ENCODE measurements at regions not wholly inside any gene's neighbourhood (a gene's known extent, or its start where the extent isn't known, plus 50 kb on each side); places are given as distances from the start of the nearest gene placed in this dataset.

DNA sequence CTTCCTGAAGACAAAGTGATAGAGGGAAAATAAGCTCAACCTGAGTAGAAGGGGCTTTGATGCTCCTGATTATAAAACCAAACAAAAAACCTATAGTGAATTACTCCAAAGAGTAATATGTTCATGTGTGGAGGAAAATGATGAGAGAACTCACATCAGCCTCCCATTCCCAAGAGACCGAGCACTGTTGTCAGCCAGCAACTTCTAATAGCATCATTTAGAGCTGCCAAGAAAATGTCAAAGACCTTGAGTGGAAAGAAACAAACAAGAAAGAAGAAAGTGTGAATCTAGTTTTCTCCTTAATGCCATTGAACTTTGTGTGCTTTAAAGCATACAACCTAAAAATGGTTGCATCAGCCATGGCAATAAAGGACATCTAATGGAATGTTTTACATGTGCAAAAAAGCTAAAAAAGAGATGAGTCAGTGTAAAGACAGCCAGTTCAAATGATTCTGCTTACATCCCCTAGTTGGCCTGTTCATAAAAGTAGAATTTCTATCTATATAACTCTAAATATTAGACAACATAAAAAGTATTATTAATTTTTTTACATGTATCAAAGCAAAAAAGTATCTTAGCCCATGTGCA lies 1066.2 kb downstream of the TDRD15 start:
- no peak for DNase-seq

DNA sequence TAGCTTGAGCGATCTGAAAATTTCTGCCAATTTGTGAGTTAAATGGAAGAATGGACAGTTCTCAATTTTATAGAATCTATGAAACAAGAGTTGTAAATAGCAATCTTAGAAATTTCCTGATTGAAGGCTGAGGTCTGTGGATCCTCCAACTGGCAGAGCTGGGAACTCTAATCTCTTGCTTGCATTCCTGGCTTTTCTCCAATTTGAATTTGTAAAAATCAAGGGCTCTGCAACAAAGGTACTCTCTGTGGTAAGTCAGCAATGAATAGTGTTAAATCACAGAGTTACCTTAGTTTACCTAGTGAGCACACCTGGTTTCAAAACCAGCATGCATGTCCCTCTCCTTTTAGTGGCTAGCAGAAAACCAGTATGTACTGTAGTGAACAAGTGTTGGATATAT lies 1070.5 kb downstream of the TDRD15 start:
- DNase-seq: no peak

DNA sequence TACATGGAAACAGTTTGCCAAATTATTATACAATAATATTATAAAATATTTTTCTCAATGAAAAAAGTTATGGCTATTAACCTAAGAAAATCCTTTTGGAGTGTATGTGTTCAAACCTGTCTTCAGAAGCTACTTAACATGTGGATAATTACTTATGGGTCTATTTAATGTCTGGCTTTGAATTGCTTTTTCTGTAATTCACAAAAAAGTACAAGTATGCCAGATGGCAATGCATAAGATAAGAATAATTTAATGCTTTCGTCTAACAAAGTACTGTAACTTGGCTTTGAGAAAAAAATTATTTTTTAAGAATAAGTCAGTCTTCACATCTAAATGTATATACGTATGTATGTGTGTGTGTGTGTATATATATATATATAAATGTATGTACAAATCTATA lies 1073.0 kb downstream of the TDRD15 start:
- DNase-seq: no peak

DNA sequence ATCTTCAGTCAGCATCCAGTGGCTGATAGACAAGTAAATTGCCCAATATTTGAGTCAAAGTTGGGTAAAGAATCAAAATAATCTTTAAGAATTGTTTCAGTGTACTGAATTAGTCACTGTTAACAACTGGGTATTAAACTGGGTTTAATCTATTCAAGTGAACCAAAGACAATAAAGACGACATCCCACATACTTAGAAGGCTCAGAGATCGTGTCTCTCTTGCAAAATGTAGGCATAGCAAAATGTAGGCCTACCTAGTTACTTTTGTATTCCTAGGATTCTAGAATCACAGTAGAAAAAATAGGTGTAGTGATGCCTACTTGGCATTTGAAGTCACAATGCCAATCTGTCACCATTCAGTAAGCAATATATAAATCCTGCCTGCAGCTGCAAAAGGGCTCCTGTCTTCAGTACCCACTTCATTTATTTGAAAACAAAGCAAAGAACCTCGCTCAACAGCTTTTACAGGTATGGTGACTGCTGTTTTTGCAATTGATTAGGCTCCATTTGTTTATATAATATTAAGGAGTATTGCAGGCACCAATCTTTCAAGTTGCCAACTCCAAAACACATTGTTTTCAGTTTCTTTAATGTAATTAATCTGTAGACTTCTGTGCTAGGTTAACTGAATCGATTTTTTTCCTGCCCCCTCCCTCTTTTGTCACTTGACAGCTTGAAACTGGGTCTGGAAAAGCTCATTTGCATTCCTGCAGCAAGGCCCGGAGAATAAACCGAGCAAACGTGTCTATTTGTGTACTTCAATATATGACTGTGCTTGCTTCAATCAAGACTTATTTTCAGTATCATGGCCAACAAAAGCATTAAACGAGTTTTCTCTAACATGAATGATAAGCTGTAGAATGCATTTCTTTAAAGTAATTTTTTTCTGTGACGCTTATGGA lies 1074.9 kb downstream of the TDRD15 start:
- no peak for DNase-seq

DNA sequence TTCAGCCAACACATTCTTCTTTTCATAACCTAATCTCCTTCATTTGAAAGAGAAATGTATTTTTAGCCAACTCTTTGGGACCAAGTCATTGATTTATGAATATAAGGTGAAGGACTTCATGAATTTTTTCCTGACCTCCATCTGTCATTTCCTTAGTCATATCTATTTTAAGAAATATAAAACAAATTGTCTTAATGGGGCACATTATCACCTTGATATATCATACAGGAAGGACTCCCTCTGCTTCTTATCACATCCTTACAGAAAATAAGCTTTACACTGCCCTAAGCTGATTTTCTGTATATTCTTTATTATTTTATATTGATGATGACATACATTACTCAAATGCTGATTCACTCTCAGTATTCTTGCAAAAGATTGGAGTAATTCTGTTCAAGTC lies 1076.2 kb downstream of the TDRD15 start:
- DNase-seq: no peak

DNA sequence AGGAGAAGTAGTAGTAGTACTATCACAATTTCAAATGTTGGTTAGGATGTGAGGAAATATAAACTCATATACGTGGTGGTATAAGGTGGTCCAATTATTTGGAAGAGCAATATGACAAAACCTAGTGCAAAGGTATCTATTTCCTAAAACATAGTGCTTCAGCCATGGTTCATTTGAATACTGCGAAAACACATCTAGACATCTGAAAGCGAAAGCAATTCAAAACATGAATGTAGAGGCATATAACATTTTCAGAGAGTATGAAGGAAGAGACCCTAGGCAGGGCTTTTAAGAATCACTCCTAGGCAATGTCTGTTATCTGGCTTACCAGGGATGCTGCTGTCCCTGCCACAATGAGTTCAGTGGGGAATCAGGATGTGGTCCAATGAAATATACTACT lies 1085.8 kb downstream of the TDRD15 start:
- DNase-seq: no peak

DNA sequence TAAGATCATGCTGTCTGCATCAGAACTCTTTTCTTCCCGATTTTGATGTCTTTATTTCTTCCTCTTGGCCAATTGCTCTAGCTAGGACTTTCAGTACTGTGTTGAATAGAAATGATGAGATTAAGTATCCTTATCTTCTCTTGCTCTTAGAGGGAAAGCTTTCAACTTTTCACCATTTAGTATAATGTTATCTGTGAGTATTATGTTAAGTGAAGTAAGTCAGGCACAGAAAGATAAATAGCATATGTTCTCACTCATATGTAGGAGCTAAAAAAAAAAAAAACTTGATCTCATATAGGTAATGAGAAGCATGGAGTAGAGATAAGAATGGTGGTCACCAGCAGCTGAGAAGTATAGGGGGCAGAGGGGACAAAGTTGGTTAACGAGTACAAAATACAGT lies 1089.5 kb downstream of the TDRD15 start:
- DNase-seq: no peak

DNA sequence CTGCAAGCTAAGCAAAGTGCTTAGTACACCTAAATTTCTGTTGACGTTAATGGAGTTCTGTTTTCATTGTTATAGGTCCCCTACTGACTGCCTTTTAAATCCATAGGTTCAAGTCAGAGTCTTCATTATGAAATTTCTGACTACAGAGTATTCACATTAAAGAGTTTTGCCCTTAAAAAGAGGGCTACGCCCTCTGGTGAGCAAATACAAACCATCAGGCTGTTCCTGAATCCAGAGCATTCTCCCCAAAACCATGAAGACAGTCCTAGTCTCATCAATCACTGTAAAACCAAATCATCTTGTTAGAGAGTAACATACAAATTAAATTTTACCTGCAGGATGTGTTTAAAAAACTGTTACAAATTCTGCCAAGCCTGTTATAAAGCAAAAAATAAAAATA lies 1091.7 kb downstream of the TDRD15 start:
- DNase-seq: no peak

DNA sequence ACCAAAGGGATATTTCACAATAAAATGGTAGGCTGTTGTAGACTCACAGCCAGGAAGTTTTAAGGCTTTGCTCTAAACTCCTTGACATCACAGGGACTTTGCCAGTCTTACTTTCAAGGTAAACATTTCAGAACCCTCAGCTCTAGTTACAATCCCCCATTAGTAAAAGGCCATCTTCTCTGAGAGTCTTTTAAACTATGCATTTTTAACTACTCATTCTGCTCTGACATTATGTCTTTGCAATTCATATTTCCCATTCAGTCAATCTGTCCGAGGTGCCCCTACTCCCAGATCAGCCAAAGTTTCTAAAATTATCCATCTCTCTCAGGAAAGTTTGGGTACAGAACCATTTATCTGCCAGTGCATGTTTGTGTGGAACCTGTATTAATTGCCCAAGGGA lies 1094.1 kb downstream of the TDRD15 start:
- DNase-seq: no peak

DNA sequence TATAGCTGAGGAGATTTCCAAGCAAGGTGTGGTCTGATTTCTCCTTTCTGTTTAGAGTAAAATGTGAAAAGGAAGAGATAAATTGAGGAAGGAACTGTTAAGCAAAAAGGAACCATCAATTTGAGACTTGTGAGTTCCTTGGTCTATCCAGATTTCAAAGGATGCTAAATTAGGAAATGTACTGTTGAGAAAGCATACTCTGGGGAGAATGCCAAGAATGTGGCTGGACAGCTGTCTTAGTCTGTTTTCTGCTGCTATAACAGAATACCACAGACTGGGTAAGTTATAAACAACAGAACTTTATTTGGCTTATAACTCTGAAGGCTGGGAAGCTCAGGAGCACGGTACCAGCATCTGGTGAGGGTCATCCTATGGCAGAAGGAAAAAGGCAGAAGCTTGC lies 1097.2 kb downstream of the TDRD15 start:
- DNase-seq: no peak

DNA sequence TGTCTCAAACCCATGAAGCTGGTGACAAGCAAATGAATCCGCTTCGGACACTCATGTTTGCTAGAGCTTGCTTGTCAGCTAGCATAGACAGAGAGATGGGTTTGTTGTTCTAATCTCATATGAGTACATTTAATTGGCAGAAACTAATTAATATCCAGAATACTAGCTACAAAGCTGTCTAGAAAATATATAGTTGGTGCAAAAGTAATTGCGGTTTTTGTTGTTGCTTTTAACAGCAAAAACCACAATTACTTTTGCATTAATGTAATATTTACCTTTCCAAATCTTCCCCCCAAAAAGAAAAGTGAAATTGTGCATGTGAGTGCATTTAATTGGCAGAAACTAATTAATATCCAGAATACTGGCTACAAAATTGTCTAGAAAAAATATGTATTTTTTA lies 1115.2 kb downstream of the TDRD15 start:
- no peak for DNase-seq

DNA sequence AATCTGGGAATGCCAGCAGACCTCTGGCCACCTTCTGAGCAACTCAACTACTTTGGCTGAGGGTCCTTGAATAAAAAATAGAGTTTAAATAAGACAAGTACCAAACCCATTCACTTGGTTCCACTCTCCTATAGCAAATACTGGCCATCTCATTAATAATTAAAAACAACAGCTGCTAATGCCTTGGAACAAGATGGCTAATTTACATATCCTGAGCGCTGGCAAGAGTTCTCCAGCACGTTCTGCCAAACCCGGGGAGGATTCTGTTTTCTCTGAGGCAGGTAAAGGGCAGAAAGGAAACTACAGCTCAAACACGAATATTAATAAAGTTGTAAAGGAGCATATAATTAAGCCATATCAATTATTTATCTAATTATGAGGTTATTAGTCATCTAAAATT lies 1123.7 kb downstream of the TDRD15 start:
- DNase-seq: no peak

DNA sequence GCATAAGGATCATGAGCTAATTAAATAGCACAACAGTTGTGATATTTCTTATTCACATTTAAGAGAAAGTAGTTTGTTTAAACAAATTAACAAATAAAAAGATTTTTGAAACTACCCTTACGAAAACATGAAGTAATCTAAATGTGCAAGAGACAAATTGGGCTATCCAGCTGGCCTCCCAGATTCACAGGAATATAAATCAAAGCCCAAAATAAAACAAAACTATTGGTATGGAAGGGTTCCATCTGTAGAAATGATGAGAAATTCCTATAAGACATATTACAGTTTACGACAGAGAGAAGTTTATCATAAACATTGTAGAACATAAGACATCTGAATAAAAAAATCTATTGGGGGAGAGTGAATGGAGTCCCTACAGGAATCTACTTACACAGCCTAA lies 1125.1 kb downstream of the TDRD15 start:
- DNase-seq: no peak

DNA sequence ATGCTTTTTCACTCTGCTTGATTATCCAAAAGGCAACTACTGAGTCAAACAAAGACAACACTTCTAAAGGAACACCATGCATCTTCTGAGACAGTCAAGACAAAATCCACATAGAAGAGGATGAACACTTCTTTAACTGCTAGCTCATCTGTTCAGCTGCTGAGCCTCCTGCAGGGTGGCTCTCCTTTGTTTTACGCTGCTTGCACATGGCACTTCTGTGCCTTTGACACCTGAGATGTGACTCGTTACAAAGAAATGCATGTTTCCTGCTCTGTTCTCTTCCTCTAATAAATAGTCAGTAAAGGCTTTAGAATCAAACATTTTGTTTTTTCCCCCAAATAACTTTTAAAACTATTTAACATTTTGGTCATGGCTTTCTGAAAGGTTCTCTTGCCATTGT lies 1129.4 kb downstream of the TDRD15 start:
- no peak for DNase-seq

DNA sequence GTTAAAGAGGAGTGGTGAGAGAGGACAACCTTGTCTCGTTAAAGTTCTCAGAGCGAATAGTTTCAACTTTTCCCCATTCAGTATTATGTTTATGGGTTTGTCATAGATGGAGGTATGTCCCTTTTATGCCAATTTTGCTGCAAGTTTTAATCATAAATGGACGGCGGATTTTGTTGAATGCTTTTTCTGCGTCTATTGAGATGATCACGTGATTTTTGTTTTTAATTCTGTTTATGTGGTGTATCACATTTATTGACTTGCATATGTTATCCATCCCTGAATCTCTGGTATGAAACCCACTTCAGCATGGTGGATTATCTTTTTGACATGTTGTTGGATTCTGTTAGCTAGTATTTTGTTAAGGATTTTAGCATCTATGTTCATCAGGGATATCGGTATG lies 1123.8 kb upstream of the KLHL29 start:
- DNase-seq: no peak

DNA sequence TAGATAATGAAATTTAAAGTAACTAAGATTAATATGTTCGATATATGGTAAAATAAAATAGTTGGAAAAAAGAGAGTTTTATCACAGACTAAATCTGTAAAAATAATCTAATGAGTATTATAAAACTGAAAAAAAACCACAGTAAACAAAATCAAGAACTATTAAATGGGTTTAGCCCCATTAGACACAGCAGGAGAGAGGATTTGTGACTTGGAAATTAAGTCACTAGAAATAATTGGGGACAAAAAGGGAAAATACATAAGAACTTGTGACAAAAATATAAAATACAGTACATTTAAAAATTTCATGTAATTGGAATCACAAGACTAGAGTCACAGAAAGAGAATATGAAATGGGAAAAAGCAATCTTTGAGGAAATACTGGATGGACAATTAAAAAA lies 1114.6 kb upstream of the KLHL29 start:
- DNase-seq: no peak

DNA sequence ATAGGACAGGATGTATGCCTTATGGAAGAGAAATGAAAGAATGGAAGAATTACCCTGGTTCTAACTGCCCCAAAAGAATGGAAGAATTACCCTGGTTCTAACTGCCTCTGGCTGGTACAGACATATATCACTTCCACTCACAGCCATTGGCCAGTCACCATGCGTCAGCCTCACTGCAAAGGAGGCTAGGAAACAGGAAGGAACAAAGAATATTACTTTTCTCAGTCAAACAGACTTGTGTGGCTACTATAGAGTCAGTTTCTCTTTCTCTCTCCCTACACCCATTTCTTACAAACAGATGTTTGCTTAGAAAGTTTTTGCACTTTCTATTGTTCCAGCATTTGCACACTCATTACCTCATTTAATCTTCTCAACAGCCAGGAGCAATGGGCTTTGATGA lies 1111.1 kb upstream of the KLHL29 start:
- DNase-seq: no peak

DNA sequence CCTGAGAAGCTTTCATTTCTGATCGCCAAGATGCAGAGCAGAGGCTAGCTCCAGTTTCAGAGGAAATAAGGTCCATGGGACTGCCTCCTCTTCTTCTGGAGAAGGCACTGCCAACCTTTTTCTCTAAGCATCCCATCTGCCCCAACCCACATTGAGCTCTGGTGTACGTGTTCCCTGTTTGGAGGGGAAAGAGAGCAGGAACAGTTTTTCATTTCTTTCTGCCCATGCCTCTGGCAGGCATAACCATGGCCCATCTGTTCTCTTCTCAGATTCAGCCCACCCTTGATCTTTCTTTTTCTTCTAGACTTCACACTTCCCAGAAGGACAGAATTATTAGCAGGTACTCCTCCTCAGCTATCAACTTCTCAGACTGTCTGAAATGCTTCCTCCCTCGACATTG lies 1110.3 kb upstream of the KLHL29 start:
- no peak for DNase-seq

DNA sequence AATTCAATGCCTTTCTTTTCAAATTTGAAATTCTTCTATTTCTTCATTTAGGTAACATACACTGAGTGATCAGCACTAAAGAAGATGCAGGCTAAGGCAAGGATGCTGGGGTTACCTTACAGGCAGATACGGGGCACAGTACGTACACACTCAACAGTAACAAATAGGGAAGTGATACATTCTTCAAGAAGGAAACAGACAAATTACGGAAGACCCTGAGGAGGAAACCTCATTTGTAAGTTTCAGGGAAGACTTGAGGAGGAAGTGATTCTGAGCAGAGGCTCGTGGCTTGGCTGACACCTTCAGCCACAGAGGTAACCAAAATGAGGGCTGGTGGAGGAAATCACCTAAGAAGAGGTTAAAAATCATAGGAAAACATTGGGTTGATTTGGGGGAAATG lies 1108.3 kb upstream of the KLHL29 start:
- DNase-seq: no peak

DNA sequence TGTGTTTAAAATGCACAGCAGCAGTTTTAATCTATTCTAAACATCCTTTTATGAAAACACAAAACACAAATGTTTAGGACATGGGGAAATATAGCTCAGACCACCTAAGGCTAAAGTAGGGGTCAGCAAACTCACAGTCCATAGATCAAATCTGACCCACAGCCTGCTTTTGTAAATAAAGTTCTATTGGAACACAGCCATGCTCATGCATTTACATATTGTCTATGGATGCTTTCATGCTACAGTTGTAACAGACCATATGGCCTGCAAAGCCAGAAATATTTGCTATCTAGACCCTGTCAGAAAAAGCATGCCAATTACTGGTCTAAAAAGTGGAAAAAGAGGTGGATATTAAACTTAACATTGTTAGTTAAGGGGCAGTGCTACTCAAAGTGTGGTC lies 1105.4 kb upstream of the KLHL29 start:
- DNase-seq: no peak

DNA sequence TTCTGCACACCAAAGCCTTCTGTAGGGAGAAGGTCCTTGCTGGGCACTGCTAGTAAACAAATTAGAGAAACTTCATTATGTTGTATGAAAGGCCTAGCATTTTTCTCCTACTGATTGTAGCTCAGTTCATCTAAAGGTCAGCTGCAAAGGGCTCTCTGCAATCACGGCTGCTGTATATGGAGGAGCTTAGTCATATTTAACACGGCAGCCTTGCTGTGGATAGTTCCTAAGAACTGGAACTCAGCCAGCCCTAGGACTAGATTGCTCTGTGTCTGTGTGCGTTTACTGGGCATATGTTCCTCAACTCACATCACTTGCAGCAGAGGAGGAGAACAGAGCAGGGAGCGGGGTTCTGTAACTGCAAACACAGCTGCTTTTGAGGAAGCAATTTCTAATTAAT lies 1103.9 kb upstream of the KLHL29 start:
- peak; percentile 17 for DNase-seq

DNA sequence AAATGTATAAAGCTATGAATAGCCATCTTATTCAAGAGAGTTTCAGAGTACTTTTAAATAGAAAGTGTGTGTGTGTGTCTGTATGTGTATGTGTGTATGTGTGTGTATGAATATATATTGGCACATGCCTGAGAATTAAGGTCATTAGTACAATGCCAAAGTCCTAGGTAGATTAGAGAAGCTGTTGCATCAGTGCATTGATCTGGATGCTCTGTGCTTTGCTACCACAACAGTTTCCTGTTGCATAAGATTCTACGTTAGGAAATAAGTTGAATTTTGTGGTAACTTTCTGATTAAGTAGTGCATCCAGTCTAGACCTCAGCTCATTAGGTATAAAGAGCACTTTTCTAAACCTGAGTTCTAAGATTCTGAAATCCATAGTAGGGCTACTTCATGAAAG lies 1102.8 kb upstream of the KLHL29 start:
- no peak for DNase-seq

DNA sequence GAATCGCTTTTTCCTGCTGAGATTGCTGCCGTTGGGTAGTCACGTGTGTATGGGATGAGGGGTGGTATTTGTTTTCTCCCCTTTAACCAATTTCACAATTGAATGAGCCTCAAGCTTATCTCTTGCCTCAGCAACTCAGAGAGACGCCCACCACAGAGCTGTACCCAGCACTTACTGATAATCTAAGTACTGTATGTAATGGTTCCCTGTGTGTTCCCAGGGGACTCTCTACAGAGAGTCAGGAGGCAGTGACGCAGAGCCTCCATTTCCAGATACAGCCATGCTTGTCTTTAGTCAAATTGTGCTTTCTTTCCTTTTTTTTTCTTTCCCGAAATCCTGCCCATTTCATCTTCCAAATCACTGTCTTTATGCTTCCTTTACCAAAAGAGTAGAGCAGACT lies 1102.1 kb upstream of the KLHL29 start:
- no peak for DNase-seq

DNA sequence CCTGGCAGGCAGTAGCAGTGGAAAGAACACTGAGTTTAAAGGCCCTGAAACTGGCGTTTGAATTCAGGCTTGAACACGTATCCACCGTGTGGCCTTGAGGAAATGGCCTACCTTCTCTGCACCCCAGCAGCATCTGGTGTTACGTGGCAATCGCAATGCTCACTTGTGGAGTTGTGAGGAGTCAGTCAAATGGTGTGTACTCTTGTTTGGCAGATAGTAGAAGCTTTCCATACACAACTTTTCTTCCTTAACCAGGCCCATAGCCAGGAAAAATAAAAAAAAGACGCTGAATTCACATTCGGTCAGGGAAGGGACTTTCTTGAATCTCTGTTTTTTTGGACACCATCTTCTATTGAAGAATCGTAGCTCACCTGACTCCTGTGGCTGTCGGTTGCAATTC lies 1101.5 kb upstream of the KLHL29 start:
- DNase-seq: no peak

DNA sequence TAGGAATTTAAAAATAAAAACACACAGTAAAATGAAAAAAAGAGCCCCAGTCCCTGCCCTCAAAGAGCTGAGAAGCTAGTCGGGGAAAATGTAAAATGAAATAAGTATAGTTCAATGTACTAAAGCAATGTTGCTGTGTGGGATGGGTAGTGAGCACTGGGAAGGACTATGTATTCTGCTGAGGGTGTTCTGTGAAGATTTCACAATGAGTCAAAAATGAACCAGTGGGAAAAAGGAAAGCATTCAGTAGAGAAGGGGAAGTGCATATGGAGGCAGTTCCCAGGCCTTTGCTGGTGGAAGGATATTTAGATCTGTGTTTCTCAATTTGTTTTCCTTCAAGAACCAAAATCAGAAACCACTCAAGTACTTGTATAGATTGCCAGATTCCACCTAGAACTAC lies 1094.7 kb upstream of the KLHL29 start:
- no peak for DNase-seq
